NB4 (cell line): ENCODE measurements at regions not wholly inside any gene's neighbourhood (a gene's known extent, or its start where the extent isn't known, plus 50 kb on each side); places are given as distances from the start of the nearest gene placed in this dataset.

Experiments used
- CTCF ChIP-seq: IDR thresholded peaks from one replicate; pipeline ENCODE4 v1.5.1; 2012; ENCODE audit warnings: low read depth, low read length
- POLR2A ChIP-seq: IDR thresholded peaks from 2 replicates; pipeline ENCODE4 v1.6.1; 2011; ENCODE audit warnings: mild to moderate bottlenecking; ENCODE audit not compliant: insufficient read length; ENCODE audit errors: extremely low read depth
- TF ChIP-seq, protein P1 (sequence below): IDR thresholded peaks from 2 replicates; pipeline ENCODE4 v1.6.1; 2011; ENCODE audit warnings: low read depth, low read length

- TF ChIP-seq CTCF (no peak), POLR2A (no peak)
- TF ChIP-seq, protein P1, sequence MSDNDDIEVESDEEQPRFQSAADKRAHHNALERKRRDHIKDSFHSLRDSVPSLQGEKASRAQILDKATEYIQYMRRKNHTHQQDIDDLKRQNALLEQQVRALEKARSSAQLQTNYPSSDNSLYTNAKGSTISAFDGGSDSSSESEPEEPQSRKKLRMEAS = no peak
These were observed 1058.3 kb upstream of the TMEFF2 start for GRCh38 chr2:193253014-193253530.
